GM18873 (cell line): ENCODE measurements at regions not wholly inside any gene's neighbourhood (a gene's known extent, or its start where the extent isn't known, plus 50 kb on each side); places are given as distances from the start of the nearest gene placed in this dataset.

Experiments
- ATAC-seq: cut with Tn5 transposase; IDR thresholded peaks from one replicate; pipeline ENCODE4 v1.9.1; 2021; ENCODE audit warnings: mild to moderate bottlenecking, moderate library complexity, moderate number of reproducible peaks; ENCODE audit not compliant: unreplicated experiment, low FRiP score

- ATAC-seq: no peak
Measured at GRCh38 chr12:126781593-126781992, 1485.4 kb upstream of the TMEM132C start.

DNA sequence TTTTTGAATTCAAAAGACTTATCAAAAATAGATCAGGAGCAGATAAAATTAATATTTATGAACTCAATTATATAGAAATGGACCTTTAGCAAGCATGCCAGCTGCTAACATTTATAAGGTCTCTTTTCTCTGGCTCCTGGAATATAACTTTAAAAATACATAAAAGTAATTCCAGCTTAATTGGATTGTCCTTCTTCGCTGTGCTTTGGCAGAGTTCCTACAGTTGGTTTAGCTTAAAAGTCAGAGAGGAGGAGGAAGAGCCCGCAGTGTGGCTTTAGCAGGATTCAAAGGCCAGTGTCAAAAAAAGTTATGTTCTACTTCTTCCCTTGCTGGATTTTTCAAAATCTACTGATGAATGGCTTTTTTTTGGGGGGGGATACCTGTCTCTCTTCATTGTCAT lies 1484.9 kb upstream of the TMEM132C start:
- ATAC-seq: no peak

DNA sequence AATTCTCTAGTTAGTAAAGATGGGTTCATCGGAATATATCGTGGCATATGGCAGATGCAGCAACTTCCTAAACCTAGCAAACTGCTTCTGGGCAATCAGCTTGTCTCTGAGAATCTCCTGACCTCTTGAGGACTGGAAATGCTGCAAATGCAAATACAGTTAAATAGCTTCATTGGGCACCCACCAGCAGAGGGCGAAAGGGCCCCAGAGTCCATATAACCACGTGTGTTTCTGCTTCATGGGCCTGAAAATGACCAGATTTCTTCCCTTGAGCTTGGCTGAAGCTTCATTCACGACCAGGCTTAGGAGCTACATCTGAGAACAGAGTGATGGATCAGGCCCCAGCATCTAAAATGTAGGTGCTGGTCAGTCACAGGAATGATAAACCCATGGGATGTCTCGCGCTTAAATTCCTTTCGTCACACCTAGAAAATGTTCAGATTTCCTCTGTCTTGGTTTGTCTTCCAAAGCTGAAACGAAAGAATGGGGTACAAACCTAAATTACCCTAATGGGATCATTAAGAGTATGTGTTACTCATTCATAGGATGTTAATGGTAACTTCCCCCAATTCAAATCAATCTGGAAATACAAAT lies 1482.5 kb upstream of the TMEM132C start:
- ATAC-seq: no peak

- no peak for ATAC-seq
Measured at GRCh38 chr12:126789963-126790362, 1477.0 kb upstream of the TMEM132C start.

DNA sequence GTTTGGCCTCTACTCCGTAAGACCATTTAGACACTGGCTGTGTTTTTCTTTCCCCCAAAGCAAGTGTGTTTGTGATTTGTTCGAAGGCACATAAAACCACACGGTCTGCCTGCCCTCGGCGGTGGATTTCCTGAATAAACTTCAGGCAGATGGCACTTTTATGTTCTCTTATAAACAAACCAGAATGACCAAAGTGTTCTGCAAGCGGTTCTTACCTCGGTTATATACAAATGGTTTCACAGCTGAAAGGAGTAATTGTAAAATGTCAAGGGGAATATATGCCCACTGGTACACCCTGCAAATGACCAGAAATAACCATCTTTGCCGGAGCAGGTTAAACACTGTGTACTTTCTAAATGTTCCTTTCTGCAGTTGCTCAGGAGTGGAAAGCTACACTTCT lies 1475.8 kb upstream of the TMEM132C start:
- no peak for ATAC-seq

DNA sequence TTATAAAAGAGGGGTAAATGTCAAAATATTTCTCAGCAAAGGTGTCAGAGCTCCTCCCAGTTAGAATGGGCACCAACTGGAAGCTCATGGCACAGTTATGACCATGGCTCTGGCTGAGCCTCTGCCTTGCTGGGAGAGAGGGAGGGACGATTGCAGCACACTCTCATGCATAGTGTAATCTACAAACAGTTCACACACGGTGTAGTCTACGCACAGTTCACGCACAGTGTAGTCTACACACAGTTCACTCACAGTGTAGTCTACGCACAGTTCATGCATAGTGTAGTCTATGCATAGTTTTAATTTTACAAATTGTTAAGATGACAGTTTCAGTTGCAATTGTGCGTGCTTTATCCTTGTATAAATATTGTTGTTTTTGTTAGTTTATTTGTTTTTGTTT lies 1474.6 kb upstream of the TMEM132C start:
- no peak for ATAC-seq

DNA sequence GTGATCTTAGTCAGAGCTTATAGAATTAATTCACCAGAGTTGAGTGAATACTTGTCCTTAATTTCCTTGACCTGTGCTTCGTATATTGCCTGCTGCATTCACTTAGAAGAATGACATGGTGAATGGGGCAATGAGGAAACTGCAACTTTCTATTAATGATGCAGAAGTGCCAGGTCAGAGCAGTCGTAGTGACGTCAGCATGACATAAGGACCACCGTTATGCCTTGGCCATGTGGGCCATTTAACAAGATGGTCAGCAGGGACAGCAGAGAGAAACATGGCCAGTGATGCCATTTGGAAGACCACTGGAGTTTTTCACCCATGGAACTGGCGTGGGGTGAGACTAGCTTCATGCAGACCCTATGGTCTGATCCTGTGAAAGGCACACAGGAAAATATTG lies 1469.4 kb upstream of the TMEM132C start:
- no peak for ATAC-seq

GRCh38 chr12:126798449-126798848 lies 1468.5 kb upstream of the TMEM132C start:
- no peak for ATAC-seq

DNA sequence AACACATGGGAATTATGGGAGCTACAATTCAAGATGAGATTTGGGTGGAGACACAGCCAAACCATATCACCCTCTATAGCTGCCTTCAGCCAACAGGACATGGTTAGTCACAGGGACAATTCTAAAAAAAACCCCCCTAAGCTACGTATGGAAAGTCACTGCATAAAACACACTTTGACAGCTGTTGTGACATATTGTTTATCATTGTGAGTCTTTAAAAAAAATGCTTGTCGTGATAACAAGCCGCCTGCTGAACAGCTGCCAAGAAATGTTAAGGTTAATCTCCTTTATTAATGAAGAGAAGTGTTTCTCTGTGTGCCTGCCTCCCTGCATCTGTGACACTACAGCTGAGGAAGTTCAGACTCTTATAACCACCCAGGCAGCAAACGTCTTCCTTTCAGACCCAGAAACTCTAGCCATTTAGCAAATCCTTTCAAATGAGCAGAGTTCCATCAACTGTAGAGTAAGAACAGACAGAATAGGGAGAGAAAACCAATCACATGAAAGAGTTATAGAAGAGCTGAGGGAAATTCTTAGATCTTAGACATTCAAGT lies 1459.6 kb upstream of the TMEM132C start:
- ATAC-seq: no peak

DNA sequence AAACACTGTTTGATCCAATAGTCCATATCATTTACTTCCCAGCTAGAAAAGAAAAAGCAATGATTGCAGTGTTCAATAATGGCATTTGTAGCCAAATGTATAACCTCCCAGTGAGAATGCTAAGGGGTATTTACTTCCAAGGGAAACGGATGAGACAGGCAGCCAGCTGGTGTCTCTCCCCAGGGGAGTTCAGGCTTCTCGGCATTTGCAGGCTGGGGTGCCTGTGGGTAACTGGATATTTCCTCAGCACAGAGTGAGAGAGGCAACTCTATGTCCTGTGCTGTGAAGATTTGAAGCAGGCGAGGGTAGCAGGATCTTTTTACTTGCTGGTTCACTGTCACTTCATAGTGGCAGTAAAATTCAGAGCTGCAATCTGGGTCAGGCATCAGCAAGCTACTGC lies 1455.6 kb upstream of the TMEM132C start:
- ATAC-seq: no peak

DNA sequence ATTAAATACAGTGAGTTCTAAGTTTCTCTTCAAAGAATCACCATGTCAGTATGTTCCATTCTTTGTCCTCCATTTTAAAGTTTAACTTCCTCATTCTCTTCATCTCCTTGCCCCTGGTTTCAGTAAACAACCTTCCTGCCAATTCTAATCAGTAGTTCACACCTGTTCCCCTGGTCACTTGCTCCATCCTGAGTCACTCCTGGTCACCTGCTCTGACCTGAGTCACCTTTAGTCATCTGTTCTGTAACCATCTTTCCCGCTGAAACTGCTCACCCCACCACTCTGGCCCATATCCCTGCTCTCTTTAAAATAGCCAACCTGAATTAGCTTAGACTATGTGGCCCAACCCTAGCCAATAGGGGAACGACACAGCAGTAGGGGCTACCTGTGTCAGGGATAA lies 1447.4 kb upstream of the TMEM132C start:
- ATAC-seq: no peak

DNA sequence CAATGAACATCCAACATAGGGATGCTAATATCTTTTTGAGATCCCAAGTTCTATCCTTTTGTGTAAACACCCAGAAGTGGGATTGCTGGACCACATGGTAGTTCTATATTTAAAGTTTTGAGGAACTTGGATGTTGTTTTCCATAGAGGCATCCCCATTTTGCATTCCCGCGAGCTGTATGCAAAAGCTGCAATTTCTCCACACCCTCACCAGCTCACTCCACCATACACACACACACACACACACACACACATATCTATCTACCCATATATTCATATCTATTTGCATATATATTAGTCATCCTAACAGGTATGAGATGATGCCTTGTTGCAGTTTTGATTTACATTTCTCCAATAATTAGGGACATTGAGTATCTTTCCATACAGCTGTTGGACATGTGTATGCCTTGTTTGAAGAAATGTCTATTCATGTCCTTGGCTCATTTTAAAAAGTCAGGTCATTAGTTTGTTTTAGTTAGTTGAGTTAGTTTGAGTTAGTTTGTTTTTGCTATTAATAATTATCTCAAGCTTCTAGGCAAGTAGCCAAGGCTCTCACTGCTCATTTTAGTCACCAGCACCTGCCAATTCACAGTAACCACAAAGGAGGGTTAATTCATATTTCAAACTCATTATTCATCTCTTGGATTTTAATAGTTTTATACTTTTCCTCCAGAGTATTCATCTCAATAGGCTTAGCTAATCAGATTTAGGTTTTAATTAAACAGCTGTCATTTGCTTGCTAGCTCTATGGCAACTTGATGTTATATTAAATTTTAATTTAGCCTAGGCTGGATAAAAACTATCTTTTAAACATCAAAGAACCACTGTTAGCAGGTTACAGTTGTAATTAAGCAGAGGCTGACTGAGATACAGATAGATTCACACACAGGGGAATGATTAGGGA lies 1435.9 kb upstream of the TMEM132C start:
- no peak for ATAC-seq

DNA sequence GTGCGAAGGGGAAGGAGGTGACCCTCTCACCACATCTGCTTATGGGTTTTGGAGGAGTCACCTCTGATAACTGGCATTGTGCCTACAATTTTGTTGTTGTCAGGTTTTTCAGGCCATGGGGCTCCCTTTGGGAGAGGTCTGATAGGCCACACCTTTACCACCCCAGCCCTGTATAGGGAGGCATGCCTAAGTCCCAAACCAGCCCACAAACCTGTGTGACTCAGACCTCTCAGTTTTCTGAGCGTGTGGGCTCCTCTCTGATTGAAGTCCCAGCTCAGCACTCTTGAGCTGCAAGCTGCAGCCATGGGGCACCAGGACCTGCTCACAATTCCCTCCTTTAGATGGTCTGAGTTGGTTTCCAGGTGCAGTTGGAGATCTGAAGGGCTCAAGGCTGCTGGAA lies 1429.3 kb upstream of the TMEM132C start:
- no peak for ATAC-seq

DNA sequence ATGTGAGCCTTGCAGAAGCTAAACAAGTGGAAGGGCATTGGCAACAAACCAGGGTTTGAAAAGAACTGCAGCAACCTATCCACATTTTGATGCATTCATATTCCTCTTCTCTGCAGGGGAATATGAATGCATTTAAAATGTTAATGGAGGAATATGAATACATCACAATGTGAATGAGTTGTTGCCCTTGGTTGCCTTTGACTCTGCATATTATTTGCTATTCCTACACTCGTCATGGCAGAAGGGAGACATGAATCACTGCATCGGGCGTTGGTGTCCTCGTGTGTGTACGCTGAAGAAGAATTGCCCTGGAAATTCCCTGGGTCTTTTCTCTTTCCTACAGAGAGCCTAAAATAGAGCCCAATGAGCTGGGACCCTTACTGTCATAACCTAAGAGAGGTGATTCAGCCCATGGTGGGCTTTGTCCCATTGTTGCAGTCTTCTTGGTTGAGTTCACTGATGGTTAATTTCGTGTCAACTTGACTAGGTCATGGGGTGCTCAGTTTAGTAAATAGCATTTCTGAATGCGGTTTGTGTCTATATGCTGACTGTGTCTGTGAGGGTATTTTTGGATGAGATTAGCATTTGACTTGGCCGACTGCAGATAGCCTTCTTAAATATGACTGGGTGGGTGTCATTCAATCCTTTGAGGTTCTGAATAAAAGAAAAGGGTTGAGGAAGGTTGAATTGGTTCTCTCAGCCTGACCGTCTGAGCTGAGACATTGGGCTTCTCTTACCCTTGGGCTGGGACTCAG lies 1422.9 kb upstream of the TMEM132C start:
- no peak for ATAC-seq

- no peak for ATAC-seq
Measured at GRCh38 chr12:126847005-126847629, 1419.9 kb upstream of the TMEM132C start.

DNA sequence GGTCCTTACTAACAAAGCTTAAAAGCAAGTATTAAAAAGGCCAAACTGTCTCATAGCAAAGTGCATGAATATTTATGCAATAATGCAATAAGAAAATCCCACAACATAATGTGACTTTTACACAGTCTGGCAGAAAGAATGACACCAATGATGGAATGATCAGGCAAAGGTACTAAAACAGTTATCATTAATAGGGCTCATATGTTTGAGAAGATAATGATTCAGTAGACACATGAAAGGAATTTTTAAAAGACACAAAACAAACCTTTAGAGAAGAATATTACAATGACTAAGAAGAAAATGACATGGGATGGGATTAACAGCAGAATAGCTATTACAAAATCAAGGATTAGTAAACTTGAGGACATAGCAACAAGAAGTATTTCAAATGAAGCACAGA lies 1411.2 kb upstream of the TMEM132C start:
- no peak for ATAC-seq

DNA sequence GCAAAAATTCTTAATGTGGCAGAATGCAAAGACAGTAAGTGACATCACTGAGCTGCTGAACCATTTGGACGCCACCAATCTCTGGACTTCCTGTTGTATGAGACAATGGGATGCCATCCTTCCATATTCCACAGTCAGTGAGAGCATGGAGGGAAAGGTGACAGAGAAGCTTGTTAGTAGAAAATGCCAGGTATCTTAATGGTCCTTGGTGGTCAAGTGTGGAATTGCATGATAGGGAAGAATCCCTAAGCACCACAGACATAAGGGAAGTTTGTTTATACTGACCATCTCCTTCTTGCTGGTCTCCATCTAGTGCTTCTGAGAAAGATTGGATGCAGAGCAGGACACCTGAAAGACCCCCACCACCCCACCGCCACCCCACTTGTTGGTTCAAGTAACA lies 1410.0 kb upstream of the TMEM132C start:
- ATAC-seq: no peak

- no peak for ATAC-seq
Measured at GRCh38 chr12:126858560-126858959, 1408.4 kb upstream of the TMEM132C start.

DNA sequence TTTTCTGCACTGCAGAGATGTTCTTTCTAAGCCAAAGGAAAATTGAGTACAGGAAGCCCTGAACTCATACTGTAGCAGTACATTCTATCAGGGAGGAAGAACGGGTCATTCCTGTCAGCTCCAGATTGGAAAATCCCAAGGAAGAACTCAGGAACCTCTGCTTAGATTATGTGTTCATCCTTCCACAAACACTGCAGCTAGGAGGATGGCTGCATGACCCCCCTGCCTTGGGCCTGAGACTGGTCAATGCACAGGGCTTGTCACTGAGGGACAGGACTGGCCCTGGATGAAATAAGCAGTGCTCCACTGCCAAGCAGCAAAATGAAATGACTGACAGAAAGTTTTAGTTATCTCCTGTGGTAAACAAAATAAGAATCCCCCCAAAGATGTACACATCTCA lies 1406.8 kb upstream of the TMEM132C start:
- no peak for ATAC-seq

DNA sequence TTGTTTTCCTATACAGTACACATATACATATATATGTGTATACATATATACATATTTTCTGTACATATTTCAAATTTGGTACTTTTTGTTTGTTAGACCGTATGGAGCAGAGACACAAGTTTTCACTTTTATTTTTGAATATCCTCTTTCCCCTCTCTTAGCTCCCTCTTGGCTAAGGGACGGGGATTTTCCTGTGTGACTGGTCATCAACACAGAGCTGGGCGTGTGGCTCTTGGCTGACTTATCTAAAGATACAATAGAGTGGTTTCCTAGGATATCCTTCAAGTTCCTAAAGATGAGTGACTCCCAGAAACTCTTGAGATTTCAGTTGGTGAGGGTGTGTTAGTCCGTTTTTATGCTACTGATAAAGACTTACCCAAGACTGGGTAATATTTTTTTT lies 1404.5 kb upstream of the TMEM132C start:
- ATAC-seq: no peak

- no peak for ATAC-seq
Measured at GRCh38 chr12:126869644-126870043, 1397.3 kb upstream of the TMEM132C start.
